GM19455 (cell line): ENCODE measurements at regions not wholly inside any gene's neighbourhood (a gene's known extent, or its start where the extent isn't known, plus 50 kb on each side); places are given as distances from the start of the nearest gene placed in this dataset.
"Not testable (repeated sequence)": the region's sequence is repeated elsewhere in the genome, so short reads cannot be mapped to it uniquely, and the experiment has no call there.

Experiments used
- ATAC-seq: cut with Tn5 transposase; IDR thresholded peaks from one replicate; pipeline ENCODE4 v1.9.1; 2021; ENCODE audit not compliant: unreplicated experiment

DNA sequence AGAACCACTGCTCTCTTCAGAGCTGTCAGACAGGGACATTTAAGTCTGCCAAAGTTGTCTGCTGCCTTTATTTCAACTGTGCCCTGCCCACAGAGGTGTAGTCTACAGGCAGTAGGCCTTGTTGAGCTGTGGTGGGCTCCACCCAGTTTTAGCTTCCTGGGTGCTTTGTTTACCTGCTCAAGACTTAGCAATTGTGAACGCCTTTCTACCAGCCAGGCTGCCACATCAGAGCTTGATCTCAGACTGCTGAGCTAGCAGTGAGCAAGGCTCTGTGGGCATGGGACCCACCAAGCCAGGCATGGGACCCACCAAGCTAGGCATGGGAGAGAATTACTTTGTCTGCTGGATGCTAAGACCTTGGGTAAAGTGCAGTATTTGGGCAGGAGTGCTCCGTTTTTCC lies 351.8 kb downstream of the CDY1 start:
- not testable (repeated sequence) for ATAC-seq

DNA sequence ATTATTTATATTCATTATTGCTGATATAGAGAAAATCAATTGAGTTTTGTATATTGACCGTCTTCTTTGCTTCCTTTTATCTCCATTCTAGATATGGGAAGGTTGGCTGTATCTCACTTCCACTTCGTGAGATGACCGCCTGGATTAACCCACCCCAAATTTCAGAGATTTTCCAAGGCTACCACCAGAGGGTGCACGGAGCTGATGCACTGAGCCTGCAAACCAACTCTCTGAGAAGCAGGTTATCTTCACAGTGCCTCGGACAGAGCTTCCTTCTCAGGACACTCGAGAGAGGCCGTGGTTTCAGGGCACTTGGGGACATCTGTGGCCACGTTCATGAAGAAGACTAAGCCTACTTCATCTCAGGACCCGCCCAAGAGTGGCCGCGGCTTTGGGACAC lies 365.8 kb downstream of the CDY1 start:
- ATAC-seq = not testable (repeated sequence)

DNA sequence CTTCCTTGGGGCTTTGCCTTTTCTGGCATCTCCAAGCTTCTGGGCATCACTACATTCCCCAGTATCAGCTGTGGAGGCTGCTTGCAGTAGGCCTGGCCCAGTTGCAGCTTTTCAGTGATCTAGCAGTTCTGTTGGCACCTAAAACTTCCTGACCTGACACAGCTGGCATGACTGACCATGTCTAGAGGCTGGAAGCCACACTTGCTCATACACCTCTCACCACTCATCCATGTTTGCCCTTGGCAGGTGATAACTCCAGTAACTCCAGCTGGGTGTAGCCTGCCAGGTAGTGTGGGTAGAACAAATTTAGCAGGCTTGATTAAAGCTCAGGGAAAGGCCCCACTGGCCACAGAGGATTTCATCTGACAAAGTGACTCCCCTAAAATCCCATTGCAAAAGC lies 377.9 kb downstream of the CDY1 start:
- not testable (repeated sequence) for ATAC-seq

DNA sequence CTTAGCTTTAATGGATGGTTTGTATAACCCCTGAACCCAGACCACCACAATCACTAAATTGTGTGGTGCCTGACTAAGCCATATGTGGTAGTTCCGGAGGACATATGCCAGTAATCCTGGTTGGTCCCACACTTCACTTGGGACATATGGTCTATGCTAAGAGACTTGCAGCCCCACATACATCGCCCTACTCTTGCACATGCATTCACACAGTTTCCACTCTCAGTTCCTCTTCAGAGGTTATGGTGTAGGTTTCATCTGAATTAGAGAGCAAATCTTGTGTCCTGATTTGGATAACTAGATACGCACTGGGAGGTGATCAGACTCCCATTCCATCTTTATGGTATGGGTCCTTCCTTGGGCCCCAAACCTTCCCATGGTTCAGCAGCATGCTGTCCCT lies 425.4 kb downstream of the CDY1 start:
- ATAC-seq = not testable (repeated sequence)

DNA sequence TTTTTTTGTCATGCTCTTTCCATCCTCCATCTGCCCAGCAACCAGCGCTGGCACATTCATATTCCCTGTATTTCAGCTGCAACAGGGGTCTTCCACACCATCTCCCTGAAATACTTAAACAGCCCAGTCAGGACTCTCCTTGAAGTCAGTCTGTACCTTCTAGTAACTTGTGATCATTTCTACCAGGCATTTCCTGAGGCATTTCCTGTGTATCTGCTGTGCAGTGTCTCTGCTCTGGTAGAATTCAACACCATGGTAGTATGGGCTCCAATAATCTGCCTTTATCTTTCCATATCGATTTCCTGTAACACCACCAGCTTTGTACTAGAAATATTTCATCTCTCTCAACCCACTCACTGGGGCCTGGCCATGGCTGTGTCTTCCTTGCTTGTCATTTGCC lies 436.0 kb downstream of the CDY1 start:
- ATAC-seq = not testable (repeated sequence)

DNA sequence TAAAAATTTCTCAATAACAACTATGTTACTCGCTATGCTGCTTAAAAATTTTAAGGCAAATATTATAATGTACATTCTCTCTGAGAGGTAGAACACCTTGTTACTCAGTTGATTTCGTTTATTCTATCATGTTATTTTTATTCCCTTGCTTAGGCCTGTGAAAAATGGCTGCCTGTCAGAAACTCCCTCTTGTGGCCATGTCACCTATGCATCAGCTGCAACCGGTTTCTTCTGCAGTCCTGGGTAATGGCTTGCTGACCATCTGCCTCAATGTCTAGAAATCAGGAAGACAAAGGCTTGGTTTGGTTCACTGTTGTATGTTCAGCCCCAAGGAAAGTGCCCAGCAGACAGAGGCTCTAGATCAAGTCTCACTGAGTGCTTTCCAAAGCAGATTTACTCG lies 437.3 kb downstream of the CDY1 start:
- not testable (repeated sequence) for ATAC-seq

DNA sequence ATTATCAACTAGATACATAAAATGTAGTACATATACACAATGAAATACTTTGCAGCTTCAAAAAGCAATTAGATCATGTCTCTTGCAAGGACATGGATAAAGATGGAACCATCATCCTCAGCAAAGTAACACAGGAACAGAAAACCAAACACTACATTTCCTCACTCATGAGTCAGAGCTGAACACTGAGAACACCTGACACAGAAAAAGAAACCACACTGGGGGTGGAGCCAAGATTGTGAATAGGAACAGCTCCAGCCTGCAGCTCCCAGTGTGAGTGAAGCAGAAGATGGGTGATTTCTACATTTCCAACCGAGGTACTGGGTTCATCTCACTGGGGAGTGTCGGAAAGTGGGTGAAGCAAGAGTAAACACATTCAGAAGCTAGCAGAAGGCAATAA lies 451.2 kb downstream of the CDY1 start:
- ATAC-seq = peak; percentile 73

DNA sequence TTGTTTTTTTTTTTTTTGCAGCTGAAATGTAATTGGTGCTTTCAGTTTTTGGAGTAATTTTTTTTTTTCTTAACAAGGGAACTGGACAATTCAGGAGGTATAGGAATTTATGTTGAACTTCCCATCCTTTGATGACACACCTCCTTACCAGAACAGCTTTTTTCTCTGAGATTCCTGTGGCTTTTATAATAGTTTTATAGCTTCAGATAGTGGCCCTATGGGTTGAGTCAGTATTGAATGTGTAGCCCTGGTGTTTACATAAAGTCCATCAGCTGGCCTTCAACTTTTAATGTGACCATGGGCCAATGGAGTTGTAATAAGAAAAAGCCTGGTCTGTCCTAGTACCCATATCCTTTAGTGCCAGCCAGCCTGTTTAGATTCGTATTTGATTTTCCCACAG lies 457.5 kb downstream of the CDY1 start:
- not testable (repeated sequence) for ATAC-seq

DNA sequence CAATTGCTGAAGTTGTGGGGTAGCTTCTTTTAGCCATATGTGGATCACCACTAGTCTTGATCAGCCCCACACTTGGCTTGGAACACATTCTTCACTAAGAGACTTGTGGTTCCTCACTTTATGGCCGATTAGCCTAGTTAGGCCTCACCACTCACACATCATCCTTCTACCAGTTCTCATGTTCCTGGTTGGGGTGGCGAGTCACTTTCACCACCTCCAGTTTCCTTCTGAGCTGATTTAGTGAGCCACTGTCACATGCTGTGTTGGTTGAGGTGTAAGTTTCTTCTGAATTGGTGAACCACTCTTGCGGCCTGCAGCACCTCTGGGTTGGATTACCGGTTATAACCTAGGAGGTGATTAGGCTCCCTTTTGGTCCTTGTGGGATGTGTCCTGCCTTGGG lies 459.3 kb downstream of the CDY1 start:
- not testable (repeated sequence) for ATAC-seq

DNA sequence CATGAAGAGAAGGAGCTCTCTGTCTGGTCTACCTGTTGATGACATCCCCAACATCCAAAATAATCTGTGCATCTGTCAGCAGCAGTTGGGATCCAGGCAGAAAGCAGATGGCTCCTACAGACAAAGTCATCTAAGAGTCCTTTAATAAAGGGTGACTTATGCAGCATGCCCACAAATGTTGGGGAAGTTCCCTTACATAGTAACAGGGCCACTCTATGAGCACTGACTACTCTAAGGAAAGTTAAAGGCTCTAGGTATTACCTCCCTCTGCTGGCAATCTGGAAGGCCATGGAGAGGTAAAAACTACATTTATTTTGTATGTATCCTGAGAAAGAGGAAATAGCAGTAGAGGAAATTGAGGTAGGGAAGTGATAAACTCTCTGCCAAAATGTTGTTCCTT lies 465.2 kb downstream of the CDY1 start:
- not testable (repeated sequence) for ATAC-seq
